ENCODE measurements at regions not wholly inside any gene's neighbourhood (a gene's known extent, or its start where the extent isn't known, plus 50 kb on each side); places are given as distances from the start of the nearest gene placed in this dataset.

GRCh38 chr12:127538316-127538715, 728.7 kb upstream of the TMEM132C start:
- no peak for DNase-seq (ENCODE audit: low spot score)

- DNase-seq (ENCODE audit: low spot score), result no peak
Observed at GRCh38 chr12:127539226-127539858, 727.6 kb upstream of the TMEM132C start.

GRCh38 chr12:127542391-127542790, 724.6 kb upstream of the TMEM132C start:
- no peak for DNase-seq (ENCODE audit: low spot score)

GRCh38 chr12:127542931-127543330, 724.0 kb upstream of the TMEM132C start:
- no peak for DNase-seq (ENCODE audit: low spot score)

GRCh38 chr12:127546721-127547505, 720.1 kb upstream of the TMEM132C start:
- DNase-seq (ENCODE audit: low spot score), result no peak

- no peak for DNase-seq (ENCODE audit: low spot score)
Observed at GRCh38 chr12:127548123-127548553, 718.8 kb upstream of the TMEM132C start.

- DNase-seq (ENCODE audit: low spot score), result no peak
Observed at GRCh38 chr12:127550271-127550670, 716.7 kb upstream of the TMEM132C start.

- no peak for DNase-seq (ENCODE audit: low spot score)
Observed at GRCh38 chr12:127552838-127553237, 714.1 kb upstream of the TMEM132C start.

GRCh38 chr12:127555071-127555470, 711.9 kb upstream of the TMEM132C start:
- no peak for DNase-seq (ENCODE audit: low spot score)

GRCh38 chr12:127556231-127556886, 710.6 kb upstream of the TMEM132C start:
- DNase-seq (ENCODE audit: low spot score), result no peak

- no peak for DNase-seq (ENCODE audit: low spot score)
Observed at GRCh38 chr12:127558361-127558760, 708.6 kb upstream of the TMEM132C start.

GRCh38 chr12:127559349-127560040, 707.5 kb upstream of the TMEM132C start:
- no peak for DNase-seq (ENCODE audit: low spot score)

- no peak for DNase-seq (ENCODE audit: low spot score)
Observed at GRCh38 chr12:127560041-127560478, 706.9 kb upstream of the TMEM132C start.

- peak; percentile 43 for DNase-seq (ENCODE audit: low spot score)
Observed at GRCh38 chr12:127562816-127563215, 704.2 kb upstream of the TMEM132C start.

- no peak for DNase-seq (ENCODE audit: low spot score)
Observed at GRCh38 chr12:127565241-127565640, 701.7 kb upstream of the TMEM132C start.

- no peak for DNase-seq (ENCODE audit: low spot score)
Observed at GRCh38 chr12:127567531-127567930, 699.4 kb upstream of the TMEM132C start.

GRCh38 chr12:127570387-127570786, 696.6 kb upstream of the TMEM132C start:
- no peak for DNase-seq (ENCODE audit: low spot score)

GRCh38 chr12:127570793-127571360, 696.1 kb upstream of the TMEM132C start:
- DNase-seq (ENCODE audit: low spot score), result no peak

- DNase-seq (ENCODE audit: low spot score), result no peak
Observed at GRCh38 chr12:127571578-127571977, 695.4 kb upstream of the TMEM132C start.

- no peak for DNase-seq (ENCODE audit: low spot score)
Observed at GRCh38 chr12:127579446-127579845, 687.5 kb upstream of the TMEM132C start.

GRCh38 chr12:127582074-127582473, 684.9 kb upstream of the TMEM132C start:
- no peak for DNase-seq (ENCODE audit: low spot score)
